ENCODE measurements at regions not wholly inside any gene's neighbourhood (a gene's known extent, or its start where the extent isn't known, plus 50 kb on each side); places are given as distances from the start of the nearest gene placed in this dataset.

DNA sequence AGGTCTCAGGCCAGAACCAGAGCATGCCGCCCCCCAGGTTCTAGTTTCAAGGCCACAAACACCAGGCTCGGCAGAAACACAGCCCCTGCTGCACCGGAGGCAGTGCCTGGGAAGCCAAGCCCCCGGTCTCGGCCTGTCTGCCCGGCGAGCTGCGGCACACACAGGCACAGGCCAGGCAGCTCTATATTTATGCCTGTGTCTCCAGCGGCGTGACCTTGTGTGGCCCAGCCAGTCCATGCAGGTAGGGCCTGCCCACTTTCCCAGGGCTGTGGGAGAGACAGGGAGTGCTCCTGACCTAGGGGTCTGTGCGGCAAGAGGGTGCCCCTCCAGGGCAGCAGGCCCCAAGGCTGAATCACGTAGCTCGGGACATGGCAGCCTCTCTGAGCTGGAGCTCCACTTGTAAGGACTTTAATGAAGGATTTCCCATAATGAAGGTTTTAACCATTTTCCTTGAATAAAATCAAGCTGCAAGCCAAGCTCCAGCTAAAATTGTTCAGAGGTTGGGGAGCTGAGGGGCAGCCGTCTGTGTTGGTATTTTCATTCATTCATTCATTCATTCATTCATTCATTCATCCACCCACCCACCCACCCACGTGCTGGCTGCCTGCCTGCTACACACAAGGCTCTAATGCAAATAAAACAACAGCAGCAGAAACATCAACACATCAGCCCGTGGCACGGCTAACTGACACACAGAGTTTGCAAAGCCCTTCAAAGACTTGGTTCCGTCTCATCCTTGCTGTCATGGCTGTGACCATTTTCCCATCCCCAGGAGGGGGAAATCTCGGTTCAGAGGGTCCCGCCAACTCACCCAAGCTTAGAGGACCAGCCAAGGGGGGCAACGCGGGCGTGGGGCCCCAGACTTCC is 92.0 kb downstream of the RFLNA start:
- POLR2A ChIA-PET, result no interaction called here
- Mint-ChIP-seq H3K27me3 (no peaks in the 10 kb centered on the region), H3K36me3 (ENCODE audit: low read depth) (peaks cover 6% of the 10 kb centered on the region), H3K27ac (no peak overlapping the region), H3K4me1 (peaks cover 32% of the 10 kb centered on the region), H3K9me3 (ENCODE audit: low read depth) (no peaks in the 10 kb centered on the region), H3K4me3 (no peak overlapping the region)
- CTCF ChIA-PET, result interaction anchor here (1.0 kb wide), 2 partner anchors 12 to 377 kb away, joined by 3 to 5 read pairs; no protein-coding TSS in a partner anchor
- intact Hi-C loops (cut with DNase I, micrococcal nuclease), result no loop called here
- no peak for DNase-seq
- ATAC-seq, result no peak

DNA sequence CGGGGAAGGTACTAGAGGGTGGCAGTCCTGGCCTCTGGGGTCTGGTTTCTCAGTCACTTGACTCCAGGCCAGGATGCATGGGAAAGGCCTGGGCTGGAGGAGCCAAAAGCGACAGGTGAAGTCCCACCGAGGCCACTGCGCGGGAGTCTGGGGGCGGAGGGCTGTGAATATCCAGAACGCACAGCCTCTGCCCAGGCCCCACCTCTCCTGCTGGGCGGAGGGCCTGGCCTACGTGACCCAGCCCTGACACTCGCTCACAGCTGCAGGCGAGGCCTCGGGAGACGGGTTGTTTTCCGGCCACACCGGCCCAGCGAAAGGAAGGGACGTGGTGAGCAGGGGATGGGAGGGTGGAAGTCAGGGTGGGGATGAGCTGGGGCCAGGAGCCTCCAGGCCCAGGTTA is 91.2 kb downstream of the RFLNA start:
- H3K27me3 Mint-ChIP-seq, result no peaks in the 10 kb centered on the region
- peaks cover 6% of the 10 kb centered on the region for H3K36me3 Mint-ChIP-seq (ENCODE audit: low read depth)
- intact Hi-C loops (cut with DNase I, micrococcal nuclease), result no loop called here
- no peak overlapping the region for H3K27ac Mint-ChIP-seq
- ChIA-PET POLR2A (no interaction called here), CTCF (interaction anchor here (1.0 kb wide), 2 partner anchors 13 to 378 kb away, joined by 3 to 5 read pairs; no protein-coding TSS in a partner anchor)
- H3K4me3 Mint-ChIP-seq, result no peak overlapping the region
- H3K4me1 Mint-ChIP-seq, result peaks cover 23% of the 10 kb centered on the region
- DNase-seq (no peak), ATAC-seq (no peak)
- no peaks in the 10 kb centered on the region for H3K9me3 Mint-ChIP-seq (ENCODE audit: low read depth)

- DNase-seq (no peak), ATAC-seq (no peak)
- no peak overlapping the region for H3K27ac Mint-ChIP-seq
- no peaks in the 10 kb centered on the region for H3K9me3 Mint-ChIP-seq (ENCODE audit: low read depth)
- ChIA-PET CTCF (interaction anchor here (1.0 kb wide), 1 partner anchor 379 kb away, joined by 5 read pairs; no protein-coding TSS in a partner anchor), POLR2A (no interaction called here)
- no peak overlapping the region for H3K4me3 Mint-ChIP-seq
- peaks cover 18% of the 10 kb centered on the region for H3K4me1 Mint-ChIP-seq
- intact Hi-C loops (cut with DNase I, micrococcal nuclease), result no loop called here
- H3K36me3 Mint-ChIP-seq (ENCODE audit: low read depth), result peaks cover 6% of the 10 kb centered on the region
- H3K27me3 Mint-ChIP-seq, result no peaks in the 10 kb centered on the region
These were observed 90.5 kb downstream of the RFLNA start for GRCh38 chr12:124385219-124385969.

DNA sequence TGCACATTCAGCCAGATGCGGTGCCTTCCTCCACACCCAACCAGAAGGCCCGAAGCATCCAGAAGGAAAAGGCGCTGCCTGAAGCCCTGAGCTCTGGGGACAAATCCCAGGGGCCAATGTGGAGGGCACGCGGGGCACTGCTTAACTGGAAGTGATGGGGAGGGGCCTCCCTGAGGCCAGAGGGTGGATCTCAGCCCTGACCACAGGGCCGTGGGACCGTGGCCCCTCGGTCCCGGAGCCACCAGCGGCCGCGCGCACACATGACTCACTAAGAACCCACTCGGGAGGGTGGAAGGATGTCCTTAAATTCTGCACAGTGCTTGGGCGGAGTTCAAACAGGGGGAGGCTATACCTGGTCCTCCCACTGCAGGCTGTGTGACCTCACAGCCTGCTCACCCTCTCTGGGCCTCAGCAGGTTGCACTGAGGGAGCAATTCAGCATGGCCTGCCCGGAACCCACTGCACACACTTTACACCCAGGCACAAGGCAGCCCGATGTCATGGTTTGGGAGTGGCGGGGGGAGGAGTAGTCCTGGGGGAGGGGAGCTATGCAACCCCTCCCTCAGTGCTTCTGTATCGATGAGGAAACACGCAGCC is 89.5 kb downstream of the RFLNA start:
- ATAC-seq (no peak), DNase-seq (no peak)
- no peak overlapping the region for H3K4me3 Mint-ChIP-seq
- POLR2A ChIA-PET, result no interaction called here
- H3K27ac Mint-ChIP-seq, result no peak overlapping the region
- peaks cover 8% of the 10 kb centered on the region for H3K4me1 Mint-ChIP-seq
- no peaks in the 10 kb centered on the region for H3K27me3 Mint-ChIP-seq
- no peaks in the 10 kb centered on the region for H3K9me3 Mint-ChIP-seq (ENCODE audit: low read depth)
- H3K36me3 Mint-ChIP-seq (ENCODE audit: low read depth), result peaks cover 6% of the 10 kb centered on the region
- intact Hi-C loops (cut with DNase I, micrococcal nuclease), result no loop called here
- CTCF ChIA-PET, result no interaction called here

- Mint-ChIP-seq H3K4me3 (no peak overlapping the region), H3K27me3 (no peaks in the 10 kb centered on the region), H3K36me3 (ENCODE audit: low read depth) (peaks cover 6% of the 10 kb centered on the region), H3K9me3 (ENCODE audit: low read depth) (no peaks in the 10 kb centered on the region), H3K4me1 (no peaks in the 10 kb centered on the region), H3K27ac (no peak overlapping the region)
- intact Hi-C loops (cut with DNase I, micrococcal nuclease), result no loop called here
- ATAC-seq (no peak), DNase-seq (no peak)
- ChIA-PET POLR2A (no interaction called here), CTCF (no interaction called here)
These were observed 88.1 kb downstream of the RFLNA start for GRCh38 chr12:124383028-124383427.

DNA sequence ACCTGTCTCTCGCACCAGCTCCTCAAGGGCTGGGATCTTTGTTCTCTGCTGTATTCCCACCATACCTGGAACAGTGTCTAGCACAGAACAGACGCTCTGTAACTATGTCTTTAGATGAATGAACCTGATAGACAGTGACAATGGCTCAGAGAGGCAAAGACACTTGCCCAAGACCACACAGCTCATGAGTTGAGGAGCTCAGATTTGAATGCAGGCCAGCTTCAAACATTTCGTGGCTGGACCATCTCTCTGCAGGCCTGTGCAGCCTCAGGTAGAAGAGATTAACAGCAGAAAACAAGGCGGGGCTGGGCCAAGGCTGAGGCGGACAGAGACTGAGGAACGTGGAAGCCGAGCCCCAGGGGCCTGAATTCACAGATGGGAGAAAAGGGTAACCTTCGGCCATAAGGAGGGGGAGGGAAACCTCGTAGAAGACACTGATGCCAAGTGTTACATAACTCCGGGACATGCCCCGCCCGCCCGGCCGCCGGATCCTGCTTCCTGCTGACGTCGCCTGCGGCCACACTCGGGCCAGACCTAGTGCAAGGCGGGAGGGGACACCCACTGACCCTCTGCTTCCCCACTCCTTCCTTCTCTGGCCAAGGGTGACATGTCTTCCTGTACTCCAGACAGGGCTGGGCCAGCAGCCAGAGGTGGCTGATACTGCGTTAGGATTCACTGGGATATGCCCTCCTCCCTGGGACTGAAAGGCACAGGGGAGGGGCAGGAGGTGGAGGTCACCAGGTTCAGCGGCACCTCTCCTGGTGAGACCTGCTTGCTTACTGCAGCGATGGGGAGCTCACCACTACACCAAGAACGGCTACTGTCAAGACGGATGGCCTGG is 86.8 kb downstream of the RFLNA start:
- no peak for DNase-seq
- no peaks in the 10 kb centered on the region for H3K27me3 Mint-ChIP-seq
- ChIA-PET CTCF (interaction anchor here (1.0 kb wide), 1 partner anchor 386 kb away, joined by 3 read pairs; no protein-coding TSS in a partner anchor), POLR2A (no interaction called here)
- no peak for ATAC-seq
- H3K36me3 Mint-ChIP-seq (ENCODE audit: low read depth), result peaks cover 9% of the 10 kb centered on the region
- intact Hi-C loops (cut with DNase I, micrococcal nuclease), result no loop called here
- no peak overlapping the region for H3K27ac Mint-ChIP-seq
- no peaks in the 10 kb centered on the region for H3K4me1 Mint-ChIP-seq
- no peaks in the 10 kb centered on the region for H3K9me3 Mint-ChIP-seq (ENCODE audit: low read depth)
- no peak overlapping the region for H3K4me3 Mint-ChIP-seq

DNA sequence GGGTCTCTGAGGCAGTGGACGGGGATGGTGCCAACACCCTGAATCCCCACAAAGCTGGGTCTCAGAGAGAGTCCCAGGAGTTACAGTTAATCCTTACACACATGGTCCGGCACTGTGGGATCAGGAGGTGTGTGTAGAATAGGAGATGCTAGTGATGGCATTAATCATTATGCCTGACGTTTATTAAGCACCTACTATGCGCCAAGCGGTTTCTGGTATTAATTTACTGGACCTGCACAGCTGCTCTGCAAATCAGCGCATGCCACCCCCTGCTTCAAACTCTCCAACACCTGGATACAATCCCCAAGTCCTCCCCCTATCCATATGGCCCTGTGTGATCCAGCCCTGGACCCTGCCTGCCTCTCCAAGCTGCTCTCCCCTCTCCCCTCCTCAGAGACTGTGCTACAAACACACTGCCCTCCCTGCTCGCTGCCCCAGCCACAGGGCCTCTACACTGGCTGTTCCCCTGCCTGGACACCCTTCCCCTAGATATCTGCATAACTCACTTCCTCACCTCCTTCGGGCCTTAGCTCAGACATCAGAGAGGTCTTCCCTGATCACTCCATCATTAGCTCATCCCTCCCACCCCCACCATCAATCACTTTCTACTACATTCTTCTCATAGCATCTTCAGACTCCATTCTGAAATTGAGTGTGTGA is 86.0 kb downstream of the RFLNA start:
- ATAC-seq (no peak), DNase-seq (no peak)
- POLR2A ChIA-PET, result no interaction called here
- CTCF ChIA-PET, result interaction anchor here (1.0 kb wide), 1 partner anchor 386 kb away, joined by 3 read pairs; no protein-coding TSS in a partner anchor
- no peaks in the 10 kb centered on the region for H3K27me3 Mint-ChIP-seq
- no peak overlapping the region for H3K27ac Mint-ChIP-seq
- no peak overlapping the region for H3K4me3 Mint-ChIP-seq
- intact Hi-C loops (cut with DNase I, micrococcal nuclease), result no loop called here
- H3K9me3 Mint-ChIP-seq (ENCODE audit: low read depth), result no peaks in the 10 kb centered on the region
- H3K36me3 Mint-ChIP-seq (ENCODE audit: low read depth), result peaks cover 9% of the 10 kb centered on the region
- no peaks in the 10 kb centered on the region for H3K4me1 Mint-ChIP-seq

- Mint-ChIP-seq H3K4me1 (no peaks in the 10 kb centered on the region), H3K27me3 (no peaks in the 10 kb centered on the region), H3K9me3 (ENCODE audit: low read depth) (no peaks in the 10 kb centered on the region), H3K4me3 (no peak overlapping the region), H3K36me3 (ENCODE audit: low read depth) (peaks cover 7% of the 10 kb centered on the region), H3K27ac (no peak overlapping the region)
- ChIA-PET POLR2A (no interaction called here), CTCF (interaction anchor here (0.6 to 1.4 kb wide), 2 partner anchors 10 to 385 kb away, joined by 3 read pairs; no protein-coding TSS in a partner anchor)
- intact Hi-C loops (cut with DNase I, micrococcal nuclease), result no loop called here
- ATAC-seq (no peak), DNase-seq (no peak)
These were observed 85.3 kb downstream of the RFLNA start for GRCh38 chr12:124379938-124380754.

GRCh38 chr12:124379379-124379937 is 84.6 kb downstream of the RFLNA start:
- intact Hi-C loops (cut with DNase I, micrococcal nuclease), result no loop called here
- Mint-ChIP-seq H3K4me3 (no peak overlapping the region), H3K9me3 (ENCODE audit: low read depth) (no peaks in the 10 kb centered on the region), H3K27me3 (no peaks in the 10 kb centered on the region), H3K4me1 (no peaks in the 10 kb centered on the region), H3K27ac (no peak overlapping the region), H3K36me3 (ENCODE audit: low read depth) (peaks cover 5% of the 10 kb centered on the region)
- DNase-seq (no peak), ATAC-seq (no peak)
- ChIA-PET POLR2A (no interaction called here), CTCF (interaction anchor here (0.6 to 1.4 kb wide), 2 partner anchors 10 to 386 kb away, joined by 3 read pairs; no protein-coding TSS in a partner anchor)

DNA sequence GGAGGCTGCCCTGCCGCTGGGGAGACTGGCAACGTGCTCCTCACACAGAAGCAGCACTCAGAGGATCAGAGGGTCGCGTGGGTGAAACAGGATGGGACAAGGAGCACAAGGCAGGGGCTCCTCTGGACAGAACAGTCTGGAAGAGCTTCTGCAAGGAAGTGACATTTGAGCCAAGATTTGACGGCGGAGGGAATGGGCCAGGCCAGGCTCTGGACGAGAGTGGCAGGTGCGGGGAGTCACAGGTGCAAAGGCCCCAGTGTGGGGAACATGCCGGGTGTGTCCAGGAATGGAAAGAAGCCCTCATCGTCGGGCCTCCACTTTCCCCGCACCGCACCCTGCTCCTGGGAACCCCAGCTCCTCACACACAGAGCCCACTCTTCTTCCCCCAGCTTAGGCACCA is 84.0 kb downstream of the RFLNA start:
- H3K27ac Mint-ChIP-seq, result no peak overlapping the region
- CTCF ChIA-PET, result interaction anchor here (1.4 kb wide), 1 partner anchor 11 kb away, joined by 3 read pairs; no protein-coding TSS in a partner anchor
- H3K36me3 Mint-ChIP-seq (ENCODE audit: low read depth), result peaks cover 5% of the 10 kb centered on the region
- H3K4me3 Mint-ChIP-seq, result no peak overlapping the region
- POLR2A ChIA-PET, result no interaction called here
- H3K4me1 Mint-ChIP-seq, result no peaks in the 10 kb centered on the region
- DNase-seq (no peak), ATAC-seq (no peak)
- no peaks in the 10 kb centered on the region for H3K27me3 Mint-ChIP-seq
- intact Hi-C loops (cut with DNase I, micrococcal nuclease), result no loop called here
- H3K9me3 Mint-ChIP-seq (ENCODE audit: low read depth), result no peaks in the 10 kb centered on the region

All from activated CD4-positive, alpha-beta T cell treated with anti-CD3 and anti-CD28 coated beads for 36 hours (primary cell).